ENCODE measurements at regions not wholly inside any gene's neighbourhood (a gene's known extent, or its start where the extent isn't known, plus 50 kb on each side); places are given as distances from the start of the nearest gene placed in this dataset.

DNA sequence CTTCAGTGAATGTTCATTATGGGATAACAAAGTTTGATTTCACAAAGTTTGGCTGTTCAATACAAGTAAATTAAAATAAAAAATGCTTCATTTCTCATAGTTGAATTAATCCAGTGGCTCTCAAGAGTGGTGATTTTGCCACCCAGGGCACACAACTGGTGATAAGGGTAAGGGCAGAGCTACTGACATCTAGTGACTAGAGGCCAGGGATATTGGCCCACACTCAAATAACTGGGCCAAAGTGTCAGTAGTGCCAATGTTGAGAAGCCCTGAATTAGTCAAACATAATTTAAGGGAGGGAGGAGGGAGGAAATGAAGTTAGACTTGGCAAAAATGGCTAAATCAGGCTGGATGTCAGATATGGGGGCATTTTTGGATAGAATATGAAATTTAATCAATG is 880.5 kb upstream of the ADGRL4 start:
- H3K9ac ChIP-seq (ENCODE audit: low read depth in 1 of 2, low read length in 2 of 2) = no peak overlapping the region
- H3K4me3 ChIP-seq (ENCODE audit: low read length in 2 of 2) = no peak overlapping the region
- no peaks in the 10 kb centered on the region for H3K9me3 ChIP-seq (ENCODE audit: control insufficient read depth in 2 of 2, low read length in 2 of 2)
- no peaks in the 10 kb centered on the region for H3K27me3 ChIP-seq (ENCODE audit: control insufficient read depth in 2 of 2, insufficient read depth in 2 of 2, low read length in 2 of 2)
- no peak overlapping the region for H3K27ac ChIP-seq (ENCODE audit: low read depth in 2 of 2, low read length in 2 of 2)
- no peaks in the 10 kb centered on the region for H3K36me3 ChIP-seq (ENCODE audit: control insufficient read depth in 2 of 2, insufficient read depth in 2 of 2, low read length in 2 of 2)
- no peaks in the 10 kb centered on the region for H3K4me1 ChIP-seq (ENCODE audit: control insufficient read depth in 2 of 2, insufficient read depth in 2 of 2, low read length in 2 of 2)

DNA sequence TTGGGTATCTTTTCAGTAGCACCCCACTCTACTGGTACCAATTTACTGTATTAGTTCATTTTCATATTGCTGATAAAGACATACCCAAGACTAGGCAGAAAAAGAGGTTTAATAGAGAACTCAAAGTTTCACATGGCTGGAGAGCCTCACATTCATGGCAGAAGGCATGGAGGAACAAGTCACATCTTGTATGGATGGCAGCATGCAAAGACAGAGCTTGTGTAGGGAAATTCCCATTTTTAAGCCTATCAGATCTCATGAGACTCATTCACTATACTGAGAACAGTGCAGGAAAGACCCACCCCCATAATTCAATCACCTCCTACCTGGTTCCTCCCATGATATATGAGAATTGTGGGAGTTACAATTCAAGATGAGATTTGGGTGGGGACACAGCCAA is 878.6 kb upstream of the ADGRL4 start:
- Histone ChIP-seq H3K27ac (ENCODE audit: low read depth in 2 of 2, low read length in 2 of 2) (no peak overlapping the region), H3K36me3 (ENCODE audit: control insufficient read depth in 2 of 2, insufficient read depth in 2 of 2, low read length in 2 of 2) (no peaks in the 10 kb centered on the region), H3K27me3 (ENCODE audit: control insufficient read depth in 2 of 2, insufficient read depth in 2 of 2, low read length in 2 of 2) (no peaks in the 10 kb centered on the region), H3K4me3 (ENCODE audit: low read length in 2 of 2) (no peak overlapping the region), H3K9ac (ENCODE audit: low read depth in 1 of 2, low read length in 2 of 2) (no peak overlapping the region), H3K4me1 (ENCODE audit: control insufficient read depth in 2 of 2, insufficient read depth in 2 of 2, low read length in 2 of 2) (no peaks in the 10 kb centered on the region), H3K9me3 (ENCODE audit: control insufficient read depth in 2 of 2, low read length in 2 of 2) (no peaks in the 10 kb centered on the region)

DNA sequence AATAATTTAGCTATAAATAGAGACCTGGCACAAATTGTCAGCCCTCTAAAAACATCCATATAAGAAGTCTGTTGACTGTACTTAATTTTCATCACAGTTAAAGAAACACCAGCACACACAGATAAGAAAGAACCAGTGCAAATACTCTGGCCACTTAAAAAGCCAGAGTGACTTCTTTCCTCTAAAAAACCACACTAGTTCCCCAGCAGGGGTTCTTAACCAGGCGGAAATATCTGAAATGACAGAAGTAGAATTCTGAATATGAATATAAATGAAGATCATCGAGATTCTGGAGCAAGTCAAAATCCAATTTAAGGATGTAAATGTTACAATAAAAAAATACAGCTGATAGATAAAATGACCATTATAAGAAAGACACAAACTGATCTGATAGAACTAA is 870.6 kb upstream of the ADGRL4 start:
- no peak overlapping the region for H3K9ac ChIP-seq (ENCODE audit: low read depth in 1 of 2, low read length in 2 of 2)
- no peaks in the 10 kb centered on the region for H3K9me3 ChIP-seq (ENCODE audit: control insufficient read depth in 2 of 2, low read length in 2 of 2)
- no peaks in the 10 kb centered on the region for H3K27me3 ChIP-seq (ENCODE audit: control insufficient read depth in 2 of 2, insufficient read depth in 2 of 2, low read length in 2 of 2)
- H3K4me1 ChIP-seq (ENCODE audit: control insufficient read depth in 2 of 2, insufficient read depth in 2 of 2, low read length in 2 of 2) = no peaks in the 10 kb centered on the region
- H3K4me3 ChIP-seq (ENCODE audit: low read length in 2 of 2) = no peak overlapping the region
- H3K27ac ChIP-seq (ENCODE audit: low read depth in 2 of 2, low read length in 2 of 2) = no peak overlapping the region
- H3K36me3 ChIP-seq (ENCODE audit: control insufficient read depth in 2 of 2, insufficient read depth in 2 of 2, low read length in 2 of 2) = no peaks in the 10 kb centered on the region

DNA sequence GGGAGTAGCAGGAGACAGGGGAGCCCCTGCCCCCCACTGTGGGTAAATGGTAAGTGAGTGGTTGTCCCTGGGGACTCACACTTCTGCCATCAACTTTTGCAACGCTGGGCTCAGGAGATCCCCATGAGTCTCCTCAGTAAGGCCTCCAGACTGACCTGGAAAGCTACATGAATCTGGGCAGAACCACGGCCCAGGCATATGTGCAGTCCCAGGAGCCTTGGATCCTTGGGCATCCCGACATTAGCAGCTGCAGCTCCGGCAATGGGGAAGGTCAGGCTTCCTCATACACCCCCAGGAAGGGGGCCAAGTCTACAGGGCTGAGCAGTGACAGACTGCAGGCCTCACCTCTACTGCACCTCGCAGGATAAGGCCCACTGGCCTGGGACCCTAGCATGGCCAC is 868.7 kb upstream of the ADGRL4 start:
- no peak overlapping the region for H3K9ac ChIP-seq (ENCODE audit: low read depth in 1 of 2, low read length in 2 of 2)
- no peaks in the 10 kb centered on the region for H3K4me1 ChIP-seq (ENCODE audit: control insufficient read depth in 2 of 2, insufficient read depth in 2 of 2, low read length in 2 of 2)
- H3K27me3 ChIP-seq (ENCODE audit: control insufficient read depth in 2 of 2, insufficient read depth in 2 of 2, low read length in 2 of 2) = no peaks in the 10 kb centered on the region
- no peaks in the 10 kb centered on the region for H3K9me3 ChIP-seq (ENCODE audit: control insufficient read depth in 2 of 2, low read length in 2 of 2)
- H3K4me3 ChIP-seq (ENCODE audit: low read length in 2 of 2) = no peak overlapping the region
- H3K27ac ChIP-seq (ENCODE audit: low read depth in 2 of 2, low read length in 2 of 2) = no peak overlapping the region
- no peaks in the 10 kb centered on the region for H3K36me3 ChIP-seq (ENCODE audit: control insufficient read depth in 2 of 2, insufficient read depth in 2 of 2, low read length in 2 of 2)

DNA sequence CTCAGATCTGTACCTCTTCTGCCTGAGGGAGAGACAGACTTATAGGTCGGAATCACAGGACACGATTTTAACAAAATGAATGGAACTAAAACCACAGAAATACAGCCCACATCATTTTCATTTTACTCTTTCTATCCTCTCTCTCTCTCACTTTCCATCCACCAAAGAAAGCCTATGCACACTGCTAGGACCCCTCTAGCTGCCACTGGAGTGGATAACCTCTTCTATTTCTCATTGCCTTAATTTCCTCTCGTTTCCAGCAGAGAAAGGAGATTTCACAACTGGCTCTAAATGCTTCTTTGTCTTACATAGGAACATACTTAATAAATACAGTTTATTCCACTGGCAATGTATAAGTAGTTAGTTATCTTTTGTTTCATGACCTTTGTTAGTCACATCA is 867.8 kb upstream of the ADGRL4 start:
- Histone ChIP-seq H3K27ac (ENCODE audit: low read depth in 2 of 2, low read length in 2 of 2) (no peak overlapping the region), H3K36me3 (ENCODE audit: control insufficient read depth in 2 of 2, insufficient read depth in 2 of 2, low read length in 2 of 2) (no peaks in the 10 kb centered on the region), H3K9ac (ENCODE audit: low read depth in 1 of 2, low read length in 2 of 2) (no peak overlapping the region), H3K9me3 (ENCODE audit: control insufficient read depth in 2 of 2, low read length in 2 of 2) (no peaks in the 10 kb centered on the region), H3K4me3 (ENCODE audit: low read length in 2 of 2) (no peak overlapping the region), H3K27me3 (ENCODE audit: control insufficient read depth in 2 of 2, insufficient read depth in 2 of 2, low read length in 2 of 2) (no peaks in the 10 kb centered on the region), H3K4me1 (ENCODE audit: control insufficient read depth in 2 of 2, insufficient read depth in 2 of 2, low read length in 2 of 2) (no peaks in the 10 kb centered on the region)

DNA sequence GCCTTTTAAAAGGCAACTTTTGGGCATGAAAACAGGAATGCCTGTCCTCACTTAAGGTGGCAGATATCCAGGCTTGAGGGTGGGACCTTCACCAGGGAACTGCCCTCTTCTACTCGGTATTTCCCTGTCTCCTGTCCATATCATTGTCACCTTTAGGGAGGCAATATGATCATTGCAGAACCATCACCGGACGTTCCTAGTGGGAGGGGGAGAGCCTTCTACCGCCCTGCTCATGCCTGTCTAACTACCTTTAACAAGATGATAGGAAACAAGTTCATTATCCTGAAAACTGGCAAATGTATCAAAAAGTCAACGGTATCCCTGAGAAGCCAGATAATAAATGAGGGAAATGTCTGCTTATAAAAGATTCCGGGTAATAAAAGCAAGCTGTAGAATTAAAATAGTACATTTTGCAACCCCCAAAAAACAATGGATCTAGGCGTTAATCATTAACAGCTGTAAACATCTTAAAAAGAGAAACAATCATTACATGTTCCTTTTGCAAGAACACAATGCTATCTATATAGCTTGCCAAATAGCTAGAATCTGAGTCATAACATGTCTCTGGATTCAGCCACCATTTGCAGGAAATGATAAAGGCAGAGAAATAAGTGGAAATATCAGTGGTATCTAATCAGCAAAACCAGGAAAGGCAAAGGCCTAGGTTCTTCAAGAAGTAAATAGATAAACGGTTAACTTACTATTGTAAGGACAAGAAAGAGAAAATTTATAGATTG is 852.9 kb upstream of the ADGRL4 start:
- no peak overlapping the region for H3K27ac ChIP-seq (ENCODE audit: low read depth in 2 of 2, low read length in 2 of 2)
- no peaks in the 10 kb centered on the region for H3K27me3 ChIP-seq (ENCODE audit: control insufficient read depth in 2 of 2, insufficient read depth in 2 of 2, low read length in 2 of 2)

DNA sequence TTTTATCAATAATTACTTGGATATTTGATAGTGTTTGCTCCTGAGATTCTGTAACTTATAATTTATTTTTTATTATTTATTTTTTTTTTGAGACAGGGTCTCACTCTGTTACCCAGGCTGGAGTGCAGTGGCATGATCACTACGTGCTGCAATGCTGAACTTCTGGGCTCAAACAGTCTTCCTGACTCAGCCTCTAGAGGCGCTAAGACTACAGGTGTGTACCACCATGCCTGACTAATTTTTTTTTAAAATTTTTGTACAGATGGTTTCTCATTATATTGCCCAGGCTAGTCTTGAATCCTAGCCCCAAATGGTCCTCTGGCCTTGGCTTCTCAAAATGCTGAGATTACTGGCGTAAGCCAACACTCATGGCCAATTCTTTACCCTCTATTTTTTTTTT is 845.5 kb upstream of the ADGRL4 start:
- Histone ChIP-seq H3K4me3 (ENCODE audit: low read length in 2 of 2) (no peak overlapping the region), H3K36me3 (ENCODE audit: control insufficient read depth in 2 of 2, insufficient read depth in 2 of 2, low read length in 2 of 2) (no peaks in the 10 kb centered on the region), H3K9ac (ENCODE audit: low read depth in 1 of 2, low read length in 2 of 2) (no peak overlapping the region), H3K27me3 (ENCODE audit: control insufficient read depth in 2 of 2, insufficient read depth in 2 of 2, low read length in 2 of 2) (no peaks in the 10 kb centered on the region), H3K9me3 (ENCODE audit: control insufficient read depth in 2 of 2, low read length in 2 of 2) (no peaks in the 10 kb centered on the region), H3K27ac (ENCODE audit: low read depth in 2 of 2, low read length in 2 of 2) (no peak overlapping the region), H3K4me1 (ENCODE audit: control insufficient read depth in 2 of 2, insufficient read depth in 2 of 2, low read length in 2 of 2) (no peaks in the 10 kb centered on the region)

More for the DNA sequence above, 852.9 kb upstream of the ADGRL4 start:
- no peaks in the 10 kb centered on the region for H3K9me3 ChIP-seq (ENCODE audit: control insufficient read depth in 2 of 2, low read length in 2 of 2)
- H3K4me1 ChIP-seq (ENCODE audit: control insufficient read depth in 2 of 2, insufficient read depth in 2 of 2, low read length in 2 of 2) = no peaks in the 10 kb centered on the region
- H3K36me3 ChIP-seq (ENCODE audit: control insufficient read depth in 2 of 2, insufficient read depth in 2 of 2, low read length in 2 of 2) = no peaks in the 10 kb centered on the region
- no peak overlapping the region for H3K4me3 ChIP-seq (ENCODE audit: low read length in 2 of 2)
- no peak overlapping the region for H3K9ac ChIP-seq (ENCODE audit: low read depth in 1 of 2, low read length in 2 of 2)

DNA sequence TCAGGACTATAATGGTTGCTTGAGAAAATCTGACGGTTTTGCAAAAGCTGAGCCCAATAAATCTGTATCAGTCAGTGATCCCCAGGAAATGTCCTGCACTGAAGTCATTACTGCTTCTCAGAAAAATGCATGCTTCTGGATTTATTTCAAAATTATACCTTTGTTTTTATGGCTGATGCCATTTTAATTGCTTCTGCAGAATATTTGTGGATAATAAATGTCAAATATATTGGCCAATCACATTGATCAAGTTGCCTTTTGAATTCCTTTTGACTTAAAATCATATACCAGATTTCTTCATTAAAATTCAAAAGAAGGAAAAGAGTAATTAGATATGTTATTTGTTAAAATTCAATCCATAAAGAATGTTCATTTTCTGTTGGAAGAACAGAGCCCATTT is 842.9 kb upstream of the ADGRL4 start:
- Histone ChIP-seq H3K9me3 (ENCODE audit: control insufficient read depth in 2 of 2, low read length in 2 of 2) (no peaks in the 10 kb centered on the region), H3K27ac (ENCODE audit: low read depth in 2 of 2, low read length in 2 of 2) (no peak overlapping the region), H3K4me1 (ENCODE audit: control insufficient read depth in 2 of 2, insufficient read depth in 2 of 2, low read length in 2 of 2) (no peaks in the 10 kb centered on the region), H3K27me3 (ENCODE audit: control insufficient read depth in 2 of 2, insufficient read depth in 2 of 2, low read length in 2 of 2) (no peaks in the 10 kb centered on the region), H3K4me3 (ENCODE audit: low read length in 2 of 2) (no peak overlapping the region), H3K9ac (ENCODE audit: low read depth in 1 of 2, low read length in 2 of 2) (no peak overlapping the region), H3K36me3 (ENCODE audit: control insufficient read depth in 2 of 2, insufficient read depth in 2 of 2, low read length in 2 of 2) (no peaks in the 10 kb centered on the region)

DNA sequence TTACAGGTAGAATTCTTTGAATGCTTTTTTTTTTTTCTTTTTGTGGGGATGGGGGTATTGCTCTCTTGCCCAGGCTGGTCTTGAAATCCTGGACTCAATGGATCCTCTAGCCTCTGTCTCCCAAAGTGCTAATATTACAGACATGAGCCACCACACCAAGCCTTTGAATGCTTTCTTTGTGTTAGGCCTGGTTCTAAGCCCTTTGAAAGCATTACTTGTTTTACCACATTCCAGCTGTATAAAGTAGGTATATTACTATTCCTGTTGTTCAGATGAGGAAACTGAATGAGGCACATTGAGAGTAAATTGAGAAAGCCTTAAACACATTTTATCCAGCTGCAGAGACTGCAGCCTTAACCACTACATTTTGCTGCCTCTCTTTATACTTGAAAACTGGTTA is 841.8 kb upstream of the ADGRL4 start:
- no peaks in the 10 kb centered on the region for H3K27me3 ChIP-seq (ENCODE audit: control insufficient read depth in 2 of 2, insufficient read depth in 2 of 2, low read length in 2 of 2)
- H3K27ac ChIP-seq (ENCODE audit: low read depth in 2 of 2, low read length in 2 of 2) = no peak overlapping the region
- H3K9ac ChIP-seq (ENCODE audit: low read depth in 1 of 2, low read length in 2 of 2) = no peak overlapping the region
- no peaks in the 10 kb centered on the region for H3K4me1 ChIP-seq (ENCODE audit: control insufficient read depth in 2 of 2, insufficient read depth in 2 of 2, low read length in 2 of 2)
- H3K9me3 ChIP-seq (ENCODE audit: control insufficient read depth in 2 of 2, low read length in 2 of 2) = no peaks in the 10 kb centered on the region
- H3K4me3 ChIP-seq (ENCODE audit: low read length in 2 of 2) = no peak overlapping the region
- no peaks in the 10 kb centered on the region for H3K36me3 ChIP-seq (ENCODE audit: control insufficient read depth in 2 of 2, insufficient read depth in 2 of 2, low read length in 2 of 2)

DNA sequence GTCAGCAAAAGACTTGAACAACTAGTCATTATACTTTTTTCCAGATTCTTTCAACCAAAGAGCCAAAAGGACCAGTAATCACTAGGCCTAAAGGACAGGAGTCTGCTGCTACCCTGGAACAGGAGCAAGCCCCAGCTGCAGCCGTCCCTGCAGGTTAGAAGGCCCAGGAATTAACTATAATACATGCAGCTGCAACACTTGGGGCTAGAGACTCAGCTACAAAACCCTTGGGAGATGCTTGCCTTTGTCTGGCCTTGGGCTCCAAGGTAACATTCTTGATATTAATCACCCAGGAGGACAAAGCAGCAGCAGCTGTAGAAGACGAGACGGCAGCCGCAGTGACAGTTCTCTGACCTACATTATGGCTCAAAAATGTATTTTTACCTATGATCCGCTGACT is 841.2 kb upstream of the ADGRL4 start:
- H3K4me3 ChIP-seq (ENCODE audit: low read length in 2 of 2) = no peak overlapping the region
- no peaks in the 10 kb centered on the region for H3K9me3 ChIP-seq (ENCODE audit: control insufficient read depth in 2 of 2, low read length in 2 of 2)
- H3K9ac ChIP-seq (ENCODE audit: low read depth in 1 of 2, low read length in 2 of 2) = no peak overlapping the region
- H3K27ac ChIP-seq (ENCODE audit: low read depth in 2 of 2, low read length in 2 of 2) = no peak overlapping the region
- no peaks in the 10 kb centered on the region for H3K27me3 ChIP-seq (ENCODE audit: control insufficient read depth in 2 of 2, insufficient read depth in 2 of 2, low read length in 2 of 2)
- H3K36me3 ChIP-seq (ENCODE audit: control insufficient read depth in 2 of 2, insufficient read depth in 2 of 2, low read length in 2 of 2) = no peaks in the 10 kb centered on the region
- no peaks in the 10 kb centered on the region for H3K4me1 ChIP-seq (ENCODE audit: control insufficient read depth in 2 of 2, insufficient read depth in 2 of 2, low read length in 2 of 2)

DNA sequence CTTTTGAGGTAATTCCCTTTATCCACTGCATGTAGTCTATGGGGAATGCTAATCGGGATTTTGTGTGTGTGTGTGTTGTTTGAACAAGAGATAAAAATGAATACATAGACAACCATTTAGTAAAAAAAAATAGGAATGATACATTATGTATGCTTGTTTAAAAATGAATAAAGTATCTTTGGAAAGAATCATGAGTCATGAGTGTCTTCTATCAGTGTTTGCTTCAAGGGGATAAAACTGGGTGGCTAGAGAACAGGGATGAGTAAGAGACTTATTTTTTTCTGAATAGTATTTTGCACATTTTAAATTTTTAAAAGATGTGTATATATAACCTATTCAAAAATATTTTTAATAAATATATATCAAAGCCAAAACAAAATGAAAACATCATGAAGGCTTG is 839.4 kb upstream of the ADGRL4 start:
- Histone ChIP-seq H3K4me3 (ENCODE audit: low read length in 2 of 2) (no peak overlapping the region), H3K27ac (ENCODE audit: low read depth in 2 of 2, low read length in 2 of 2) (no peak overlapping the region), H3K27me3 (ENCODE audit: control insufficient read depth in 2 of 2, insufficient read depth in 2 of 2, low read length in 2 of 2) (no peaks in the 10 kb centered on the region), H3K4me1 (ENCODE audit: control insufficient read depth in 2 of 2, insufficient read depth in 2 of 2, low read length in 2 of 2) (no peaks in the 10 kb centered on the region), H3K9me3 (ENCODE audit: control insufficient read depth in 2 of 2, low read length in 2 of 2) (no peaks in the 10 kb centered on the region), H3K36me3 (ENCODE audit: control insufficient read depth in 2 of 2, insufficient read depth in 2 of 2, low read length in 2 of 2) (no peaks in the 10 kb centered on the region), H3K9ac (ENCODE audit: low read depth in 1 of 2, low read length in 2 of 2) (no peak overlapping the region)
